ENCODE measurements at regions not wholly inside any gene's neighbourhood (a gene's known extent, or its start where the extent isn't known, plus 50 kb on each side); places are given as distances from the start of the nearest gene placed in this dataset.
"Not testable (repeated sequence)": the region's sequence is repeated elsewhere in the genome, so short reads cannot be mapped to it uniquely, and the experiment has no call there.

DNA sequence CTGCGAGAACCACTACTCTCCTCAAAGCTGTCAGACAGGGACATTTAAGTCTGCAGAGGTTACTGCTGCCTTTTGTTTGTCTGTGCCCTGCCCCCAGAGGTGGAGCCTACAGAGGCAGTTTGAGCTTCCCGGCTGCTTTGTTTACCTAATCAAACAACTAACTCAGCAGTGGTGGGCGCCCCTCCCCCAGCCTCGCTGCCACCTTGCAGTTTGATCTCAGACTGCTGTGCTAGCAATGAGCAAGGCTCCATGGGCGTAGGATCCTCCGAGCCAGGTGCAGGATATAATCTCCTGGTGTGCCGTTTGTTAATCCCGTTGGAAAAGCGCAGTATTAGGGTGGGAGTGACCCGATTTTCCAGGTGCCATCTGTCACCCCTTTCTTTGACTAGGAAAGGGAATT is 147.7 kb upstream of the MRPS22 start:
- DNase-seq; H3K9me3 Mint-ChIP-seq (ENCODE audit: low read depth); H3K27ac Mint-ChIP-seq; H3K36me3 Mint-ChIP-seq (ENCODE audit: low read depth); H3K4me1 Mint-ChIP-seq; ATAC-seq; CTCF ChIA-PET; H3K27me3 Mint-ChIP-seq; intact Hi-C loops (cut with DNase I, micrococcal nuclease); H3K4me3 Mint-ChIP-seq; POLR2A ChIA-PET: not testable (repeated sequence)

DNA sequence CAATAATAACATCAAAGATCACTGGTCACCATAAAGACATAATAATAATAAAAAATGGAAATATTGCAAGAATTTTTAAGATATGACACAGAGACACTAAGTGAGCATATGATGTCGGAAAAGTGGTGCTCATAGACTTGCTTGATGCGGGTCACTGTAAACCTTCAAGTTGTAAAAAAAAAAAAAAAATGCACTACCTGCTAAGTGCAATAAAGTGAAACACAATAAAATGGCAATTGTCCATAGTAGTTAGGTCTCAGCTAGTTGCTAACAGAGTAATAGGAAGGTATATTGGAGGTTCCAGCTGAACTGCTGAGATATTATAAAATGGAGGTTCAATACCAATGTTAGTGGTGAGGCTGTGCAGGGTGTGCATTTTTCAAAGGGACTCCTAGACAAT is 146.6 kb upstream of the MRPS22 start:
- ChIA-PET POLR2A (no interaction called here), CTCF (no interaction called here)
- no peak for DNase-seq
- Mint-ChIP-seq H3K4me1 (no peaks in the 10 kb centered on the region), H3K27me3 (peaks cover 9% of the 10 kb centered on the region), H3K27ac (no peak overlapping the region), H3K36me3 (ENCODE audit: low read depth) (no peaks in the 10 kb centered on the region), H3K9me3 (ENCODE audit: low read depth) (peaks cover 7% of the 10 kb centered on the region), H3K4me3 (no peak overlapping the region)
- ATAC-seq: no peak
- intact Hi-C loops (cut with DNase I, micrococcal nuclease): no loop called here

DNA sequence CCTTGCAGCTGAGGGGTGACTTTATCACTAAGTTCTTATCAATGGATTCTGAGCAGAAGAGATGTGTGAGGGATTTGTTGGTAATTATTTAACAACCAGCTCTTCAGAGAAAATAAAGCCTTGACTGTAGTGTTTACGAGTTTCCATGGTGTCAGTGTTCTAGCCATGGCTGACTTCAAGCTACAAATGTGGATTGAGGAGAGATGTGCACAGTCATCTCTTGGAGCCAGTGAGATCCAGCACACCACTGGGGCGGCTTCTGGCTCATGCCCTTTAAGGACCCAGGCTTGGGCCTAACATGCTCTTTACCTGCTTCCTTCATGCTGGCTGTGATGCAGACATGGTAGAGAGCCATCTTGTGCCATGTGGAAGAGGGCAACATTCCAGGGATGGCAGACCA is 145.6 kb upstream of the MRPS22 start:
- Mint-ChIP-seq H3K9me3 (ENCODE audit: low read depth) (peaks cover 7% of the 10 kb centered on the region), H3K27ac (no peak overlapping the region), H3K4me3 (no peak overlapping the region), H3K4me1 (no peaks in the 10 kb centered on the region), H3K27me3 (peaks cover 9% of the 10 kb centered on the region), H3K36me3 (ENCODE audit: low read depth) (no peaks in the 10 kb centered on the region)
- intact Hi-C loops (cut with DNase I, micrococcal nuclease): no loop called here
- no peak for ATAC-seq
- CTCF ChIA-PET: no interaction called here
- DNase-seq: no peak
- POLR2A ChIA-PET: no interaction called here

DNA sequence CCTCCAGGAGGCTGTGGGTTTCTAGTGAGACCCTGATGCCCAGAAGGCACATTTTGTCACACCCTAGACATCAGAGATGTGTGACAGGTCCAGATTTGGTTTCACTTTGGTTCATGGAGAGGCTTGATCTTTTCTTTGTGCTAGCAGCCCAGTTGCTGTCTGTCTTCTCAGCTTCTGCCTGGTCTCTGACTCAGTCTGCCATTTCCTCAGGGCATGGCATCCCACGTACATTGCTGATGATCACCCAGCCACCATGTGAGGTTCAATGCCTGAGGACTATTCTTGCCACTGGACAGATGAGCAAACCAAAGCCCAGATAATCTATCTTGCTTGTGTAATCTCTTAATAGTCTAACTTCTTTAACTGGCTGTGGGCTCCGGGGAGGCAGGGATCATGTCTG is 144.9 kb upstream of the MRPS22 start:
- peaks cover 7% of the 10 kb centered on the region for H3K9me3 Mint-ChIP-seq (ENCODE audit: low read depth)
- no peak overlapping the region for H3K27ac Mint-ChIP-seq
- POLR2A ChIA-PET: no interaction called here
- intact Hi-C loops (cut with DNase I, micrococcal nuclease): no loop called here
- H3K27me3 Mint-ChIP-seq: peaks cover 9% of the 10 kb centered on the region
- no peaks in the 10 kb centered on the region for H3K36me3 Mint-ChIP-seq (ENCODE audit: low read depth)
- H3K4me1 Mint-ChIP-seq: no peaks in the 10 kb centered on the region
- no peak for ATAC-seq
- no peak for DNase-seq
- no peak overlapping the region for H3K4me3 Mint-ChIP-seq
- CTCF ChIA-PET: no interaction called here

DNA sequence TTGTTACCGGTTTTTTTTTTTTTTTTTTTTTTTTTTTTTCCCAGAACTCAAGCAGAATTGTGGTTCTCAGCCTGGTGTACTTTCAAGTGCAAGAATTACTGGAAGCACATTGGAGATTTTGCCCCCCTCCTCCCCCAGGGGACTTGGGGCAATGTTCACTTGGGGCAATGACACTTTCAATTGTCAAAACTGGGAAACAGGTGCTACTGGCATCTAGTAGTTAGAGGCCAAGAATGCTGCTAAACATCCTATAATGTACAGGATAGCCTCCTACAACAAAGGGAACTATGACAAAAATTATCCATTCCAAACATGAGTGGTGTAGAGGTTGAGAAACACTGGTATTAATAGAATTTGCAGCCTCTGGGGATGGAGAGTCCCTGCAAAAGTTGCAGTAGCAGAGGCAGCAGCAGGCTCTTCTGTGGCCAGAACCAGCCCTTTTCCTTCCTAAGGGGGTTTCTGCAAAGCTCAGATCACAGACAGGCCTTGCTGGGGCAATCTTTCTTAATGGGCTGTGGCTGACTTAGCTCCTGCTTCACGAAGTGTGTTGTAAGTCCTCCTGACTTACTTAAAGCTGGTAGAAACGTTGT is 144.3 kb upstream of the MRPS22 start:
- Mint-ChIP-seq H3K27ac (no peak overlapping the region), H3K9me3 (ENCODE audit: low read depth) (peaks cover 7% of the 10 kb centered on the region), H3K4me3 (no peak overlapping the region), H3K27me3 (peaks cover 9% of the 10 kb centered on the region), H3K4me1 (no peaks in the 10 kb centered on the region), H3K36me3 (ENCODE audit: low read depth) (no peaks in the 10 kb centered on the region)
- CTCF ChIA-PET: no interaction called here
- ATAC-seq (no peak), DNase-seq (no peak)
- intact Hi-C loops (cut with DNase I, micrococcal nuclease): loop anchor here in 1 of 2 experiments (5.0 kb wide), 1 partner anchor 87 kb away; no protein-coding TSS in a partner anchor
- POLR2A ChIA-PET: no interaction called here

DNA sequence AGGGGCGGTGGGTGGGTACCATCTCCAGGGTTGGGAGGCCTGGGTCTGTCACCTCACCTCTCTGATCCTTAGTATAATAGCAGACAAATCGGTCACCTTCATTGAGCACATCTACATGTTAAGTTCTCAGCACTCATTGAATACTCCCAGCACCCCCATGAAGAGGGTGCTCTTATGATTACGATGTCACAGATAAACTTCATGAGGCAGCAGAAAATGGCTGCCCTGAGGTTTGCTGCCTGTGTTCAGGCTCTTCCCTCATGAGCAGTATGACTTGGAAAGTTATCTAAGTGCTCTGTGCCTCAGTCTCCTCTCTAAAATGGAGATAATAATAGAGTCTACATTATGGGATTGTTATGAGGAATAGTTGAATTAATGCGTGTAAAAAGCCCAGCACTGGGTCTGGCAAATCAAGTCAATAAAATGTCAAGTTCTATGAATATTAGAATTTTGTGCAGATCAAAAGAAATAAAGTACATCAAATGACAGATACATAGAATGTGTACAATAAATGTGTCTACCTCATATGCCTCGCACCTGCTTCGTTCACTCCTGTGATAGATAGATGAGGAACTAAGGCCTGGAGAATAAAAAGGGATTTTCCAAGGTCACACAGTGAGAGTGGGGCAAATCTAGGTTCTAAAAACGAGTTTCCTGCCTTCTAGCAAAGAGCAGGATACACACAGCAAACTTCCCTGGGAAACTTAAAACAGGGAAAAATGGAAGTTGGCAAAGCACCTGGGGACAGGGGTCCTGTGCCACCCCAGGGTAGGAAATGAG is 142.2 kb upstream of the MRPS22 start:
- intact Hi-C loops (cut with DNase I, micrococcal nuclease): loop anchor here in 1 of 2 experiments (5.0 kb wide), 1 partner anchor 89 kb away; no protein-coding TSS in a partner anchor
- Mint-ChIP-seq H3K27me3 (peaks cover 12% of the 10 kb centered on the region), H3K36me3 (ENCODE audit: low read depth) (no peaks in the 10 kb centered on the region), H3K27ac (no peak overlapping the region), H3K9me3 (ENCODE audit: low read depth) (peaks cover 2% of the 10 kb centered on the region), H3K4me3 (no peak overlapping the region), H3K4me1 (no peaks in the 10 kb centered on the region)
- ATAC-seq (no peak), DNase-seq (no peak)
- POLR2A ChIA-PET: no interaction called here
- CTCF ChIA-PET: no interaction called here

DNA sequence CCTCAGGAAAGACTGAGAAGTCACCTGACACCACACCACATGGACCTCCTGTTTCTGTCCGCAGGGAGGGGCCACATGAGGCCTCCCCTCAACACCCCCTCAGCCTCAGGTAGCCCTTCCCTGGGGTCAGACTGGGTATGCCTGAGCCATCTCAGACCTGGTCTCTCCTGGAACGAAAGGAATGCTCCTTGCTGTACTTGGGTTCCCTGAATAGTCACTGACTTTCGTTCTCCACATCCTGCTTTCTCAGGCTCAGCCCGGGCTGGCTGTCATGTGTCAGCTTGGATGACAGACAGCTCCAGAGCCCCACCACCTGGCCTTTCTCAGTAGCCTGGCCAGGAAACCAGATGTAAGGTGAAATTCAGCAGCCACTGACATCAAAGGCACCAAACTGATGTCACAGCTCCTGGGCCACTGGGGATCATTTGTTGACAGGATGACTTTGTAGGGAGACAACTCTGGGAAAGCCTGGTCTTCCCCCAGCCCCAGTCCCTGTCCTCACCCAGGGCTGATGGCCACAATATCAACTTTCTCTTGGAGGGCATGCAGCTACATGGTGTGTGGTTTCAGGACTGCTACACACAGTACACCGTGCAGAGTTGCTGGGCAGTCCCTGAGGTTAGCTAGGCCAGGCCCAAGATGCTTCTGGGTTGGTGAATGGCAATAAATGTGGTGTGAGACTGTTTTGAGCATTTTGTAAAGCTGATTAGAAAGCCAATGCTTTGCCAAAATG is 141.4 kb upstream of the MRPS22 start:
- ATAC-seq (no peak), DNase-seq (peak; percentile 41)
- POLR2A ChIA-PET: no interaction called here
- no peak overlapping the region for H3K4me3 Mint-ChIP-seq
- H3K27ac Mint-ChIP-seq: no peak overlapping the region
- no peaks in the 10 kb centered on the region for H3K9me3 Mint-ChIP-seq (ENCODE audit: low read depth)
- intact Hi-C loops (cut with DNase I, micrococcal nuclease): loop anchor here in 1 of 2 experiments (5.0 kb wide), 1 partner anchor 90 kb away; no protein-coding TSS in a partner anchor
- peaks cover 8% of the 10 kb centered on the region for H3K27me3 Mint-ChIP-seq
- H3K36me3 Mint-ChIP-seq (ENCODE audit: low read depth): no peaks in the 10 kb centered on the region
- CTCF ChIA-PET: no interaction called here
- H3K4me1 Mint-ChIP-seq: no peaks in the 10 kb centered on the region

DNA sequence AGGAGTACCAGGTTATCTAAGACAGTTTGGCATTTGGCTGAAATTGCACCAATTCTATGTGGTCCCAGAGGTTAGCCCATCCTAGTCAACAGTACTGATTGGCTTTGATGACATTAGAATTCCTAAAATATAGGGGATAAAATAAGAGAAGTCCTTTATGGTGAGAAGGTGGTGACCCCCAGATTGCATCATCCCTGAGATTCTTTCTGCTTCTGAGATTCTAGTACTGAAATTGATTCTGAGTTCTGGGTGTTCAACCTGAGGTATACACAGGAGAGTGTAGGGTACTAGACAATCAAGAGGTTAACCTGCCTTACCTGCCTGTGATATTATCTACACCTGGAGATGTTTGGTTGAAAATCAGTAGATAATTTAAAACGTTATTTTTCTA is 140.9 kb upstream of the MRPS22 start:
- POLR2A ChIA-PET: no interaction called here
- H3K27ac Mint-ChIP-seq: no peak overlapping the region
- intact Hi-C loops (cut with DNase I, micrococcal nuclease): loop anchor here in 1 of 2 experiments (5.0 kb wide), 1 partner anchor 91 kb away; no protein-coding TSS in a partner anchor

DNA sequence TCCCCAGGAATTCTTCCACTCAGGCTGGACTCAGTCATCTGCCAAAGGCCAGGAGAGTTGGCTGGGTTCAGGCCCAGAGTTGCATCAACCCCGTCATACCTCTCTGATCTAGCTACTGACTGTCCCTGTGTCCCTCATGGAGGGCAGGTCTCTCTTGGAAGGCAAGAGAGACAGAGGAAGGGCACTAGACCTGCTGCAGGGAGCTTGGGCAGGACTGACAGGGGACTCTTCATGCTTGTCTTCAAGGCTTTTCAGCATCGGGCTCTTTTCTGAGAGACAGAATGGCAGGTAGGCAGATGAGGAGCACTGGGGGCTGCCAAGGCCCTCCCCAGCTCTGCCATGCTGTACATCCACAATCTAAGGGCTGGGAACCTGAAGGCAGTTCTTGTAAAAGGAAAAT is 140.1 kb upstream of the MRPS22 start:
- intact Hi-C loops (cut with DNase I, micrococcal nuclease): loop anchor here in 1 of 2 experiments (5.0 kb wide), 1 partner anchor 91 kb away; no protein-coding TSS in a partner anchor

More for the DNA sequence above, 140.9 kb upstream of the MRPS22 start:
- DNase-seq (no peak), ATAC-seq (no peak)
- Mint-ChIP-seq H3K4me1 (no peaks in the 10 kb centered on the region), H3K36me3 (ENCODE audit: low read depth) (no peaks in the 10 kb centered on the region), H3K4me3 (no peak overlapping the region), H3K9me3 (ENCODE audit: low read depth) (no peaks in the 10 kb centered on the region), H3K27me3 (peaks cover 8% of the 10 kb centered on the region)
- CTCF ChIA-PET: no interaction called here

DNA sequence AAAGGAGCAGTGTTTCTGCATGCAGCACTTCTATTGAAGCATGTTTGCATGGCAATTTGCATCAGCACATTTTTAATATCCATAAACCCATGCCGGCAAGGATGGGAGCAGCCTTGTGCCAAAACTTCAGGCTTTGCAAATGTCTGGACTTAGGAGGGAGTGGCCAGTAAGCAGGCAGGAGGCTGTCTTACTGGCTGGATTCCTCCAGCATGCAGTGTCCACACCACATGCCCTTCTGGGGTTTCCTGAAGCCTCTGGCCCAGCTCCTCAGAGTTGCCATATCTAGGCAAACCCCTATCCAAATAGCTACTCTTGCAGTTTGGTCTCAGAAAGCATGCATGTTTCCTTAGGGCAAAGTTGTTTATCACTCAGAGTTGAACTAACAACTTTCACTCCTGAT is 139.1 kb upstream of the MRPS22 start:
- intact Hi-C loops (cut with DNase I, micrococcal nuclease): loop anchor here in 1 of 2 experiments (5.0 kb wide), 1 partner anchor 92 kb away; no protein-coding TSS in a partner anchor
- no peaks in the 10 kb centered on the region for H3K36me3 Mint-ChIP-seq (ENCODE audit: low read depth)
- ATAC-seq (no peak), DNase-seq (no peak)
- H3K4me3 Mint-ChIP-seq: no peak overlapping the region
- H3K4me1 Mint-ChIP-seq: no peaks in the 10 kb centered on the region
- CTCF ChIA-PET: no interaction called here
- peaks cover 7% of the 10 kb centered on the region for H3K27me3 Mint-ChIP-seq
- no peaks in the 10 kb centered on the region for H3K9me3 Mint-ChIP-seq (ENCODE audit: low read depth)
- no peak overlapping the region for H3K27ac Mint-ChIP-seq
- POLR2A ChIA-PET: no interaction called here

More for the DNA sequence above, 140.1 kb upstream of the MRPS22 start:
- no peak overlapping the region for H3K27ac Mint-ChIP-seq
- no peak overlapping the region for H3K4me3 Mint-ChIP-seq
- POLR2A ChIA-PET: no interaction called here
- DNase-seq (no peak), ATAC-seq (no peak)
- H3K27me3 Mint-ChIP-seq: peaks cover 8% of the 10 kb centered on the region
- H3K9me3 Mint-ChIP-seq (ENCODE audit: low read depth): no peaks in the 10 kb centered on the region
- H3K4me1 Mint-ChIP-seq: no peaks in the 10 kb centered on the region
- CTCF ChIA-PET: no interaction called here
- no peaks in the 10 kb centered on the region for H3K36me3 Mint-ChIP-seq (ENCODE audit: low read depth)

DNA sequence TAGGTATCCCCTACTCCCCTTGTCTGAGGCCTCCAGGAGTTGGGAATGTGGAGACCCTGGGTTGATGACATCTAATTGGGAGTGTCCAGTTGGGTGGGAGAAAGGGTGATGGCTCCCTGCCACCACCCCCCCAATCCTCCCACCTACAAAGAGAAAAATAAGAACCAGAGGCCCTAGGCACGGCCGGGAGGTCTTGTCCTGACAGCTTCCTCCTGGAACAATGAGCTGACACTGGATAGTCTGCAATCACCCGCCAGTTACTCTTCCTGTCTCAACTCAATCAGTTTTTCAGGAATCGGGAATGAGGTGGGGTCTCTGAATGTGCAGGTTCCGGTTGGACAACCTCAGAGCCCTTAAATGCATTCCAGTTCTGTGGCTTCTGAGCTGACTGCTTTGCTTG is 129.9 kb upstream of the MRPS22 start:
- Mint-ChIP-seq H3K9me3 (ENCODE audit: low read depth) (no peaks in the 10 kb centered on the region), H3K27me3 (peaks cover 5% of the 10 kb centered on the region), H3K27ac (no peak overlapping the region), H3K36me3 (ENCODE audit: low read depth) (no peaks in the 10 kb centered on the region), H3K4me1 (no peaks in the 10 kb centered on the region), H3K4me3 (no peak overlapping the region)
- intact Hi-C loops (cut with DNase I, micrococcal nuclease): no loop called here
- ChIA-PET POLR2A (no interaction called here), CTCF (no interaction called here)
- no peak for DNase-seq
- no peak for ATAC-seq

DNA sequence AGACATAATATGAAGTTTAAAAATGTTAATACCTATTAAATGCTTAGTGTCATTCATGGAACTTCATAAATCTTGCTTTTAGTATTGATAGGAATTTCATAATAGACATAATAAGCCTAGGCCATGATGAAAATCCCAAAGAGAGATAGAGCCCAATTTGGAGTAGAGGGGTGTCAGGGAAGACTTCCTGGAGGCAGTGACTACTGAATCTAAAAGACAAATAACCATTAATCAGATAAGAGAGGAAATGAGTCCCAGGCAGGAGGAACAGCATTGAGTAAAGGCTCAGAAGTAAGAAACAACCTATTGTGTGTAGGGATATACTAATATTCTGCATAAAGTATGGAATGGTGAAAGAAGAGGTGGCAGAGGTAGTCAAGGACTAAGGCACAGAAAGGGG is 126.9 kb upstream of the MRPS22 start:
- ATAC-seq (no peak), DNase-seq (no peak)
- Mint-ChIP-seq H3K4me3 (no peak overlapping the region), H3K27me3 (peaks cover 5% of the 10 kb centered on the region), H3K36me3 (ENCODE audit: low read depth) (no peaks in the 10 kb centered on the region), H3K4me1 (no peaks in the 10 kb centered on the region), H3K9me3 (ENCODE audit: low read depth) (no peaks in the 10 kb centered on the region), H3K27ac (no peak overlapping the region)
- CTCF ChIA-PET: no interaction called here
- intact Hi-C loops (cut with DNase I, micrococcal nuclease): no loop called here
- POLR2A ChIA-PET: no interaction called here
